H1 (cell line): ENCODE measurements at regions not wholly inside any gene's neighbourhood (a gene's known extent, or its start where the extent isn't known, plus 50 kb on each side); places are given as distances from the start of the nearest gene placed in this dataset.

Experiments
- CHD2 ChIP-seq: IDR thresholded peaks from 2 replicates; pipeline ENCODE4 v1.6.1; 2012; ENCODE audit warnings: low read length, improper control_type of control experiment
- CHD7 ChIP-seq: fragments of 300-600 bp; sonication (generic); IDR thresholded peaks from 2 replicates; pipeline ENCODE4 v1.7.1; 2012; ENCODE audit warnings: low read length, moderate library complexity, mild to moderate bottlenecking, inconsistent platforms; ENCODE audit not compliant: insufficient replicate concordance
- EZH2 ChIP-seq: fragments of 200-600 bp; sonication (generic); IDR thresholded peaks from 2 replicates; pipeline ENCODE4 v1.7.1; 2012; ENCODE audit warnings: low read depth, mild to moderate bottlenecking, moderate library complexity, low read length, inconsistent platforms; ENCODE audit not compliant: severe bottlenecking
- GABPA ChIP-seq: IDR thresholded peaks from 2 replicates; pipeline ENCODE4 v1.6.1; 2011; ENCODE audit warnings: mild to moderate bottlenecking, low read length, moderate library complexity, borderline replicate concordance; ENCODE audit not compliant: insufficient read depth
- HDAC2 ChIP-seq, 2 experiments: fragments of 300-600 bp in 1 of 2; sonication (generic) in 1 of 2; IDR thresholded peaks; 2 replicates each; pipeline ENCODE4 v1.6.1; 2011 to 2012; ENCODE audit warnings: low read depth in 2 of 2, low read length in 2 of 2, mild to moderate bottlenecking in 2 of 2, moderate library complexity in 2 of 2, borderline replicate concordance in 1 of 2, inconsistent platforms in 1 of 2
- PHF8 ChIP-seq: fragments of 200-600 bp; sonication (generic); conservative IDR thresholded peaks from 2 replicates; pipeline ENCODE4 v1.7.1; 2012; ENCODE audit warnings: low read depth, mild to moderate bottlenecking, inconsistent platforms, low read length, moderate library complexity
- RBBP5 ChIP-seq: IDR thresholded peaks from 2 replicates; pipeline ENCODE4 v1.7.1; 2012; ENCODE audit warnings: low read depth, mild to moderate bottlenecking, inconsistent platforms, low read length, moderate library complexity, borderline replicate concordance
- SAP30 ChIP-seq: fragments of 300-600 bp; sonication (generic); IDR thresholded peaks from 2 replicates; pipeline ENCODE4 v1.7.1; 2012; ENCODE audit warnings: low read length, moderate library complexity, mild to moderate bottlenecking, inconsistent platforms; ENCODE audit not compliant: insufficient read depth, insufficient replicate concordance
- SIN3A ChIP-seq, 2 experiments: IDR thresholded peaks in 1 of 2; conservative IDR thresholded peaks in 1 of 2; 2 replicates each; pipeline ENCODE4 v1.6.1; 2011 to 2012; ENCODE audit warnings: low read length in 2 of 2, improper control_type of control experiment in 1 of 2, low read depth in 1 of 2, mild to moderate bottlenecking in 1 of 2
- TAF7 ChIP-seq: optimal IDR thresholded peaks from 2 replicates; pipeline ENCODE3; 2011; ENCODE audit warnings: low read depth, mild to moderate bottlenecking, inconsistent platforms, low read length, moderate library complexity, borderline replicate concordance

DNA sequence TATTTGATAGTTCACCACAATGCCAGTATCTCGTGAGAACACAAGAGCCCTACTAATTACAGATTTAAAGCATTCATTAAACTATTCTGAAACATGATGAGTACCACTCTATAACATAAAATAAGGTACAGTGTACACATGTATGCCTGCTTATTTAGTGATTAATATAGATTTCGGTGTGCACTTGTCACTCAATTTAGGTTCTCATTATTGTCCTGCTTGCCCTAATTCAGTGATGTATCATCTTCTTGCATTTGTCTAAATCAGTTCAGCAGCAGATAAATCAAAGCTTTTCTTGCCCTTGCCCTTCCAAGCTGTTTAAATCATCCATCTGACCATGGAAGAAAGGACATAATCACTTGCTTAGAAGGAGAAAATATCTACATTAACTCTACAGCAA is 359.7 kb downstream of the GXYLT1 start (continued):
- TF ChIP-seq CHD7 (no peak), PHF8 (no peak), TAF7 (no peak), CHD2 (no peak), RBBP5 (no peak), HDAC2 (IDR thresholded peaks at IDR 0.05; ENCODE audit: borderline replicate concordance in 1 of 2, low read depth in 2 of 2, low read length in 2 of 2) (no peak), GABPA (no peak), SAP30 (no peak), EZH2 (no peak), SIN3A (conservative IDR thresholded peaks at IDR 0.05 in 1 of 2, IDR thresholded peaks at IDR 0.05 in 1 of 2; ENCODE audit: low read depth in 1 of 2, low read length in 2 of 2) (no peak)
